ENCODE measurements at regions not wholly inside any gene's neighbourhood (a gene's known extent, or its start where the extent isn't known, plus 50 kb on each side); places are given as distances from the start of the nearest gene placed in this dataset.

GRCh38 chr1:58978096-58978495 lies 194.2 kb upstream of the JUN start:
- DNase-seq = no peak
- Mint-ChIP-seq H3K4me1 (ENCODE audit: low read depth, unreplicated experiment) (no peaks in the 10 kb centered on the region), H3K27me3 (ENCODE audit: unreplicated experiment) (no peaks in the 10 kb centered on the region), H3K4me3 (ENCODE audit: low read depth, unreplicated experiment) (no peak overlapping the region), H3K9me3 (ENCODE audit: low read depth, unreplicated experiment) (no peaks in the 10 kb centered on the region), H3K36me3 (ENCODE audit: insufficient read depth, unreplicated experiment) (no peaks in the 10 kb centered on the region), H3K27ac (ENCODE audit: unreplicated experiment) (no peak overlapping the region)
- intact Hi-C loops (cut with micrococcal nuclease; ENCODE audit: unreplicated experiment) = no loop called here
- TF ChIP-seq CTCF (IDR thresholded peaks at IDR 0.05; ENCODE audit: unreplicated experiment) = no peak
- CTCF ChIA-PET = no interaction called here
- no TSS peak for BruUV-seq (replicated peaks)

- intact Hi-C loops (cut with micrococcal nuclease; ENCODE audit: unreplicated experiment) = no loop called here
- Mint-ChIP-seq H3K4me1 (ENCODE audit: low read depth, unreplicated experiment) (no peaks in the 10 kb centered on the region), H3K27ac (ENCODE audit: unreplicated experiment) (no peak overlapping the region), H3K36me3 (ENCODE audit: insufficient read depth, unreplicated experiment) (no peaks in the 10 kb centered on the region), H3K4me3 (ENCODE audit: low read depth, unreplicated experiment) (no peak overlapping the region), H3K9me3 (ENCODE audit: low read depth, unreplicated experiment) (no peaks in the 10 kb centered on the region), H3K27me3 (ENCODE audit: unreplicated experiment) (no peaks in the 10 kb centered on the region)
- CTCF ChIA-PET = no interaction called here
- BruUV-seq (replicated peaks) = no TSS peak
- no peak for DNase-seq
- TF ChIP-seq CTCF (IDR thresholded peaks at IDR 0.05; ENCODE audit: unreplicated experiment) = no peak
Observed at GRCh38 chr1:58979086-58979485, 195.2 kb upstream of the JUN start.

- H3K27me3 Mint-ChIP-seq (ENCODE audit: unreplicated experiment) = no peaks in the 10 kb centered on the region
- no peak overlapping the region for H3K4me3 Mint-ChIP-seq (ENCODE audit: low read depth, unreplicated experiment)
- CTCF ChIA-PET = interaction anchor here (0.6 kb wide), 1 partner anchor 347 kb away, joined by 3 read pairs; no protein-coding TSS in a partner anchor
- no TSS peak for BruUV-seq (replicated peaks)
- no peaks in the 10 kb centered on the region for H3K9me3 Mint-ChIP-seq (ENCODE audit: low read depth, unreplicated experiment)
- TF ChIP-seq CTCF (IDR thresholded peaks at IDR 0.05; ENCODE audit: unreplicated experiment) = no peak
- DNase-seq = no peak
- H3K4me1 Mint-ChIP-seq (ENCODE audit: low read depth, unreplicated experiment) = no peaks in the 10 kb centered on the region
- intact Hi-C loops (cut with micrococcal nuclease; ENCODE audit: unreplicated experiment) = loop anchor here (5.0 kb wide), 1 partner anchor 98 kb away; no protein-coding TSS in a partner anchor
- H3K36me3 Mint-ChIP-seq (ENCODE audit: insufficient read depth, unreplicated experiment) = no peaks in the 10 kb centered on the region
- no peak overlapping the region for H3K27ac Mint-ChIP-seq (ENCODE audit: unreplicated experiment)
Observed at GRCh38 chr1:58979677-58980076, 195.8 kb upstream of the JUN start.

GRCh38 chr1:58981392-58981791 lies 197.5 kb upstream of the JUN start:
- no peak overlapping the region for H3K4me3 Mint-ChIP-seq (ENCODE audit: low read depth, unreplicated experiment)
- H3K27me3 Mint-ChIP-seq (ENCODE audit: unreplicated experiment) = no peaks in the 10 kb centered on the region
- CTCF ChIA-PET = no interaction called here

More at GRCh38 chr1:58981392-58981791, 197.5 kb upstream of the JUN start:
- no peak for TF ChIP-seq CTCF (IDR thresholded peaks at IDR 0.05; ENCODE audit: unreplicated experiment)
- no TSS peak for BruUV-seq (replicated peaks)
- intact Hi-C loops (cut with micrococcal nuclease; ENCODE audit: unreplicated experiment) = loop anchor here (5.0 kb wide), 1 partner anchor 96 kb away; no protein-coding TSS in a partner anchor
- H3K36me3 Mint-ChIP-seq (ENCODE audit: insufficient read depth, unreplicated experiment) = no peaks in the 10 kb centered on the region
- no peaks in the 10 kb centered on the region for H3K4me1 Mint-ChIP-seq (ENCODE audit: low read depth, unreplicated experiment)
- H3K9me3 Mint-ChIP-seq (ENCODE audit: low read depth, unreplicated experiment) = no peaks in the 10 kb centered on the region
- DNase-seq = no peak
- H3K27ac Mint-ChIP-seq (ENCODE audit: unreplicated experiment) = no peak overlapping the region

Data from Calu3 (cell line).